DND-41 (cell line): ENCODE measurements at regions not wholly inside any gene's neighbourhood (a gene's known extent, or its start where the extent isn't known, plus 50 kb on each side); places are given as distances from the start of the nearest gene placed in this dataset.

Experiments used
- ATAC-seq: fragments of 200-7000 bp; cut with Tn5 transposase; 3 replicates; pipeline ENCODE4 v1.9.1; 2021; ENCODE audit warnings: low read depth; ENCODE audit not compliant: insufficient read depth
- DNase-seq: peaks from one replicate; pipeline ENCODE4 v3.0.0-alpha.2; 2020
- H2AFZ ChIP-seq: 2 replicates; pipeline ENCODE4 v1.6.0; 2012; ENCODE audit warnings: low read depth, low read length
- H3K27ac ChIP-seq: 2 replicates; pipeline ENCODE4 v1.5.1; 2012; ENCODE audit warnings: low read length, inconsistent platforms
- H3K27me3 ChIP-seq: fragments of 200-600 bp; sonication (generic); 2 replicates; pipeline ENCODE4 v1.6.0; 2012; ENCODE audit warnings: low read length, mild to moderate bottlenecking, inconsistent platforms; ENCODE audit not compliant: insufficient read depth, poor library complexity
- H3K36me3 ChIP-seq: 2 replicates; pipeline ENCODE4 v1.5.1; 2012; ENCODE audit warnings: low read length, inconsistent platforms; ENCODE audit not compliant: insufficient read depth
- H3K4me1 ChIP-seq: 2 replicates; pipeline ENCODE4 v1.5.1; 2012; ENCODE audit warnings: mild to moderate bottlenecking, low read length; ENCODE audit not compliant: insufficient read depth
- H3K4me2 ChIP-seq: 2 replicates; pipeline ENCODE4 v1.6.0; 2012; ENCODE audit warnings: mild to moderate bottlenecking, moderate library complexity, low read length, inconsistent platforms; ENCODE audit not compliant: insufficient read depth
- H3K4me3 ChIP-seq, 2 experiments: fragments of 200-600 bp in 1 of 2; shearing (Covaris generic) in 1 of 2; 2 replicates each; pipeline ENCODE4 v1.5.1; 2012 to 2016; ENCODE audit warnings: inconsistent platforms in 2 of 2, low read length in 2 of 2, mild to moderate bottlenecking in 2 of 2, low read depth in 1 of 2, moderate library complexity in 1 of 2
- H3K79me2 ChIP-seq: 2 replicates; pipeline ENCODE4 v1.6.0; 2012; ENCODE audit warnings: low read length, inconsistent platforms; ENCODE audit not compliant: insufficient read depth
- H3K9ac ChIP-seq: 2 replicates; pipeline ENCODE4 v1.6.0; 2012; ENCODE audit warnings: low read depth, mild to moderate bottlenecking, inconsistent platforms, low read length, moderate library complexity
- H3K9me3 ChIP-seq: 2 replicates; pipeline ENCODE4 v1.5.1; 2012; ENCODE audit warnings: low read length, moderate library complexity, mild to moderate bottlenecking, inconsistent platforms; ENCODE audit not compliant: insufficient read depth, severe bottlenecking
- H4K20me1 ChIP-seq: 2 replicates; pipeline ENCODE4 v1.6.0; 2012; ENCODE audit warnings: low read length; ENCODE audit not compliant: insufficient read depth
- CTCF ChIP-seq: IDR thresholded peaks from 2 replicates; pipeline ENCODE4 v1.5.1; 2012; ENCODE audit warnings: borderline replicate concordance, low read length, moderate library complexity, mild to moderate bottlenecking; ENCODE audit not compliant: poor library complexity, severe bottlenecking; ENCODE audit errors: extremely low read depth
- EZH2 ChIP-seq: IDR thresholded peaks from 3 replicates; pipeline ENCODE4 v1.6.1; 2012; ENCODE audit warnings: borderline replicate concordance, low read depth, mild to moderate bottlenecking, moderate library complexity, low read length, inconsistent platforms; ENCODE audit not compliant: severe bottlenecking

- TF ChIP-seq CTCF: no peak
- TF ChIP-seq EZH2: no peak
- no peaks in the 10 kb centered on the region for H3K27me3 ChIP-seq
- no peak overlapping the region for H2AFZ ChIP-seq
- no peaks in the 10 kb centered on the region for H3K79me2 ChIP-seq
- H3K36me3 ChIP-seq: no peaks in the 10 kb centered on the region
- ATAC-seq (no peak), DNase-seq (no peak)
- H3K4me3 ChIP-seq: no peak overlapping the region
- no peak overlapping the region for H3K27ac ChIP-seq
- no peak overlapping the region for H3K4me2 ChIP-seq
- no peak overlapping the region for H3K9ac ChIP-seq
- H3K9me3 ChIP-seq: no peaks in the 10 kb centered on the region
- H3K4me1 ChIP-seq: no peaks in the 10 kb centered on the region
- no peaks in the 10 kb centered on the region for H4K20me1 ChIP-seq
These were observed 770.8 kb upstream of the SLITRK6 start for GRCh38 chr13:86569974-86570373.

GRCh38 chr13:86572115-86572514, 772.9 kb upstream of the SLITRK6 start:
- H3K79me2 ChIP-seq: no peaks in the 10 kb centered on the region
- H4K20me1 ChIP-seq: no peaks in the 10 kb centered on the region
- TF ChIP-seq EZH2: no peak
- no peak overlapping the region for H3K4me2 ChIP-seq
- no peak overlapping the region for H2AFZ ChIP-seq
- no peaks in the 10 kb centered on the region for H3K36me3 ChIP-seq
- no peak overlapping the region for H3K9ac ChIP-seq
- no peak for DNase-seq
- no peak for ATAC-seq
- H3K4me3 ChIP-seq: no peak overlapping the region
- H3K27ac ChIP-seq: no peak overlapping the region
- no peaks in the 10 kb centered on the region for H3K4me1 ChIP-seq
- no peaks in the 10 kb centered on the region for H3K27me3 ChIP-seq
- no peaks in the 10 kb centered on the region for H3K9me3 ChIP-seq

- Histone ChIP-seq H3K27ac (no peak overlapping the region), H3K4me3 (no peak overlapping the region), H3K27me3 (no peaks in the 10 kb centered on the region), H3K9ac (no peak overlapping the region), H3K36me3 (no peaks in the 10 kb centered on the region), H3K4me2 (no peak overlapping the region), H4K20me1 (no peaks in the 10 kb centered on the region), H3K4me1 (no peaks in the 10 kb centered on the region), H3K79me2 (no peaks in the 10 kb centered on the region), H2AFZ (no peak overlapping the region), H3K9me3 (no peaks in the 10 kb centered on the region)
- no peak for DNase-seq
- no peak for ATAC-seq
- TF ChIP-seq CTCF (no peak), EZH2 (no peak)
These were observed 780.4 kb upstream of the SLITRK6 start for GRCh38 chr13:86579662-86580061.

GRCh38 chr13:86581706-86582105, 782.5 kb upstream of the SLITRK6 start:
- Histone ChIP-seq H3K9ac (no peak overlapping the region), H3K9me3 (no peaks in the 10 kb centered on the region), H3K4me1 (no peaks in the 10 kb centered on the region), H3K79me2 (no peaks in the 10 kb centered on the region), H3K4me2 (no peak overlapping the region), H4K20me1 (no peaks in the 10 kb centered on the region), H3K27ac (no peak overlapping the region), H3K27me3 (no peaks in the 10 kb centered on the region), H3K36me3 (no peaks in the 10 kb centered on the region), H3K4me3 (no peak overlapping the region), H2AFZ (no peak overlapping the region)
- TF ChIP-seq EZH2: no peak
- no peak for TF ChIP-seq CTCF
- no peak for ATAC-seq
- DNase-seq: no peak
